GM23338 (cell line): ENCODE measurements at regions not wholly inside any gene's neighbourhood (a gene's known extent, or its start where the extent isn't known, plus 50 kb on each side); places are given as distances from the start of the nearest gene placed in this dataset.

Experiments
- CREB1 ChIP-seq: fragments of 250-450 bp; sonication (Bioruptor Pico); IDR thresholded peaks from 2 replicates; pipeline ENCODE4 v1.5.0; 2020; ENCODE audit warnings: low read depth, mild to moderate bottlenecking, moderate library complexity
- CTCF ChIP-seq, 2 experiments: fragments of 200-600 bp in 1 of 2; sonication (generic) in 1 of 2; conservative IDR thresholded peaks; 2 replicates each; pipeline versions ENCODE4 v1.5.1 to v1.6.1; 2016 to 2017; ENCODE audit warnings: antibody characterized with exemption in 2 of 2, low read depth in 2 of 2, mild to moderate bottlenecking in 2 of 2, moderate library complexity in 1 of 2
- JUNB ChIP-seq: IDR thresholded peaks from one replicate; pipeline ENCODE4 v1.6.1; 2016; ENCODE audit warnings: antibody characterized with exemption; ENCODE audit not compliant: unreplicated experiment
- NANOG ChIP-seq: IDR thresholded peaks from 2 replicates; pipeline ENCODE4 v1.6.1; 2016; ENCODE audit warnings: antibody characterized with exemption, borderline replicate concordance
- POLR2AphosphoS5 ChIP-seq: IDR thresholded peaks from 2 replicates; pipeline ENCODE4 v1.6.1; 2016; ENCODE audit warnings: antibody characterized with exemption, low read depth
- REST ChIP-seq: IDR thresholded peaks from one replicate; pipeline ENCODE4 v1.6.1; 2018; ENCODE audit warnings: antibody characterized with exemption; ENCODE audit not compliant: unreplicated experiment
- STAT1 ChIP-seq: IDR thresholded peaks from one replicate; pipeline ENCODE4 v1.6.1; 2016; ENCODE audit warnings: antibody characterized with exemption; ENCODE audit not compliant: unreplicated experiment
- ZNF331 ChIP-seq: fragments of 250-450 bp; sonication (Bioruptor Pico); IDR thresholded peaks from 2 replicates; pipeline ENCODE4 v1.5.0; 2020; ENCODE audit warnings: low read depth, mild to moderate bottlenecking, moderate library complexity
- ZNF462 ChIP-seq: fragments of 250-450 bp; sonication (Bioruptor Pico); IDR thresholded peaks from 2 replicates; pipeline ENCODE4 v1.5.0; 2020; ENCODE audit warnings: mild to moderate bottlenecking, moderate library complexity
- TF ChIP-seq, protein P1 (sequence below): IDR thresholded peaks from 2 replicates; pipeline ENCODE4 v1.6.1; 2016; ENCODE audit warnings: antibody characterized with exemption

DNA sequence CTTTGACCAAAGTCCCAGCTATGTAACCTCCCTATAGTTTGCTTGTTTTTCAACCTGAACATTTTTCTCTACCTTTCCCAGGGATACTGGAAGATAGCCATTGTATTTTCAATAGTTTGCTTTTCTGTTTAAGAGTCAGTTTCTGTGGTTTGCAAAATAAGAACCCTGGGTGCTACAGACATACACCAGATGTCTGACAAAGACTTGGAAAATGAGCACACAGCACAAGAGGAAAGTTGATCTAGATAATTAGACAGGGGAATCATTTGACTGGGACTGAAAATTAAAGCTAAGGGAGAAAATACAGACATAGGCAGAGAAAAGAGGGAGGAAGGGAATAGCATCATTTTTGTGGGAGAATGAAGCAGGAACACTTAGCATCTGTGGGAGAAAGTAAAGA is 218.3 kb upstream of the CNKSR2 start (continued):
- TF ChIP-seq ZNF462 (CRISPR knock-in tag) (no peak), STAT1 (no peak), REST (no peak), NANOG (no peak), ZNF331 (CRISPR knock-in tag) (no peak), CREB1 (CRISPR knock-in tag) (no peak), JUNB (no peak), CTCF (conservative IDR thresholded peaks at IDR 0.05; ENCODE audit: low read depth in 2 of 2) (no peak), POLR2AphosphoS5 (no peak)
- TF ChIP-seq, protein P1, sequence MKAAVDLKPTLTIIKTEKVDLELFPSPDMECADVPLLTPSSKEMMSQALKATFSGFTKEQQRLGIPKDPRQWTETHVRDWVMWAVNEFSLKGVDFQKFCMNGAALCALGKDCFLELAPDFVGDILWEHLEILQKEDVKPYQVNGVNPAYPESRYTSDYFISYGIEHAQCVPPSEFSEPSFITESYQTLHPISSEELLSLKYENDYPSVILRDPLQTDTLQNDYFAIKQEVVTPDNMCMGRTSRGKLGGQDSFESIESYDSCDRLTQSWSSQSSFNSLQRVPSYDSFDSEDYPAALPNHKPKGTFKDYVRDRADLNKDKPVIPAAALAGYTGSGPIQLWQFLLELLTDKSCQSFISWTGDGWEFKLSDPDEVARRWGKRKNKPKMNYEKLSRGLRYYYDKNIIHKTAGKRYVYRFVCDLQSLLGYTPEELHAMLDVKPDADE = no peak
